GM18502 (cell line): ENCODE measurements at regions not wholly inside any gene's neighbourhood (a gene's known extent, or its start where the extent isn't known, plus 50 kb on each side); places are given as distances from the start of the nearest gene placed in this dataset.

Experiments
- ATAC-seq: cut with Tn5 transposase; IDR thresholded peaks from one replicate; pipeline ENCODE4 v1.9.1; 2021; ENCODE audit warnings: mild to moderate bottlenecking; ENCODE audit not compliant: unreplicated experiment, poor library complexity

- peak; percentile 48 for ATAC-seq
Measured at GRCh38 chr1:59071876-59072582, 224.9 kb upstream of the FGGY start.

GRCh38 chr1:59072583-59072947 is 224.3 kb upstream of the FGGY start:
- peak; percentile 18 for ATAC-seq

- no peak for ATAC-seq
Measured at GRCh38 chr1:59074598-59074997, 222.3 kb upstream of the FGGY start.

GRCh38 chr1:59075021-59075420 is 221.9 kb upstream of the FGGY start:
- ATAC-seq, result no peak

GRCh38 chr1:59076612-59077011 is 220.3 kb upstream of the FGGY start:
- no peak for ATAC-seq

GRCh38 chr1:59077466-59078069 is 219.3 kb upstream of the FGGY start:
- no peak for ATAC-seq

GRCh38 chr1:59078070-59078800 is 218.7 kb upstream of the FGGY start:
- ATAC-seq, result no peak

GRCh38 chr1:59078866-59079265 is 218.0 kb upstream of the FGGY start:
- ATAC-seq, result no peak

- ATAC-seq, result no peak
Measured at GRCh38 chr1:59079434-59080140, 217.3 kb upstream of the FGGY start.

- ATAC-seq, result no peak
Measured at GRCh38 chr1:59081181-59081580, 215.7 kb upstream of the FGGY start.

- no peak for ATAC-seq
Measured at GRCh38 chr1:59081795-59082194, 215.1 kb upstream of the FGGY start.

GRCh38 chr1:59083946-59084865 is 212.7 kb upstream of the FGGY start:
- no peak for ATAC-seq

GRCh38 chr1:59085101-59085500 is 211.8 kb upstream of the FGGY start:
- no peak for ATAC-seq

GRCh38 chr1:59089036-59089798 is 207.7 kb upstream of the FGGY start:
- no peak for ATAC-seq

GRCh38 chr1:59089922-59090457 is 206.9 kb upstream of the FGGY start:
- ATAC-seq, result no peak

GRCh38 chr1:59092126-59092525 is 204.8 kb upstream of the FGGY start:
- ATAC-seq, result no peak

- ATAC-seq, result no peak
Measured at GRCh38 chr1:59094001-59094400, 202.9 kb upstream of the FGGY start.

GRCh38 chr1:59096501-59096900 is 200.4 kb upstream of the FGGY start:
- no peak for ATAC-seq

- no peak for ATAC-seq
Measured at GRCh38 chr1:59098655-59099054, 198.2 kb upstream of the FGGY start.
